ENCODE measurements at regions not wholly inside any gene's neighbourhood (a gene's known extent, or its start where the extent isn't known, plus 50 kb on each side); places are given as distances from the start of the nearest gene placed in this dataset.

DNA sequence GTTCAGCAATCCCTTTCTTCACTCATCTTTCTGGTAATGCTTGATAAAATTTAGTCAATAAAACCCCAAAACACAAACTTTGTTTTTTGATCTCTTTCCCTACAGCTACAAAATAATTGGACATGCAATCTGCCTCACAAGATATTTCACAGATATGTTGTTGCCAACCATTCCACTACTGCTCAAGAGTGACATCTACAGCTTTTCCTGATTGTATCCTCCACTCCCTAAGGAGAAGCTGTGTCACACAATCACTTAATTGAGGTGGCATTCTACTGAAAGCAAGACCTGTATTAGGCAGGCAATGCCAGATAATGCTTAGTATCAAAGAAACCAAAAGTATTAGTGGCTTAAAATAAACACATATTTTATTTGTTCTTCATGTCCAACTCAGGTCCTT is 1646.2 kb upstream of the SPRY2 start:
- DNase-seq (ENCODE audit: low spot score): no peak
- no peaks in the 10 kb centered on the region for H3K9me2 ChIP-seq (ENCODE audit: insufficient read depth, low read length)
- no peaks in the 10 kb centered on the region for H3K79me2 ChIP-seq (ENCODE audit: insufficient read depth, low read depth, low read length)
- no peaks in the 10 kb centered on the region for H4K20me1 ChIP-seq (ENCODE audit: insufficient read depth, low read length)
- H3K36me3 ChIP-seq (ENCODE audit: insufficient read depth, low read length): no peaks in the 10 kb centered on the region
- TF ChIP-seq, protein P1, sequence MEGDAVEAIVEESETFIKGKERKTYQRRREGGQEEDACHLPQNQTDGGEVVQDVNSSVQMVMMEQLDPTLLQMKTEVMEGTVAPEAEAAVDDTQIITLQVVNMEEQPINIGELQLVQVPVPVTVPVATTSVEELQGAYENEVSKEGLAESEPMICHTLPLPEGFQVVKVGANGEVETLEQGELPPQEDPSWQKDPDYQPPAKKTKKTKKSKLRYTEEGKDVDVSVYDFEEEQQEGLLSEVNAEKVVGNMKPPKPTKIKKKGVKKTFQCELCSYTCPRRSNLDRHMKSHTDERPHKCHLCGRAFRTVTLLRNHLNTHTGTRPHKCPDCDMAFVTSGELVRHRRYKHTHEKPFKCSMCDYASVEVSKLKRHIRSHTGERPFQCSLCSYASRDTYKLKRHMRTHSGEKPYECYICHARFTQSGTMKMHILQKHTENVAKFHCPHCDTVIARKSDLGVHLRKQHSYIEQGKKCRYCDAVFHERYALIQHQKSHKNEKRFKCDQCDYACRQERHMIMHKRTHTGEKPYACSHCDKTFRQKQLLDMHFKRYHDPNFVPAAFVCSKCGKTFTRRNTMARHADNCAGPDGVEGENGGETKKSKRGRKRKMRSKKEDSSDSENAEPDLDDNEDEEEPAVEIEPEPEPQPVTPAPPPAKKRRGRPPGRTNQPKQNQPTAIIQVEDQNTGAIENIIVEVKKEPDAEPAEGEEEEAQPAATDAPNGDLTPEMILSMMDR (conservative IDR thresholded peaks at IDR 0.05; ENCODE audit: low read length): no peak
- H2AFZ ChIP-seq (ENCODE audit: low read length): no peak overlapping the region
- no peak overlapping the region for H3K4me2 ChIP-seq (ENCODE audit: low read length)
- no peaks in the 10 kb centered on the region for H3K4me1 ChIP-seq (ENCODE audit: insufficient read depth, low read length, poor library complexity, severe bottlenecking)
- ChIA-PET POLR2A (interaction anchor here (1.1 kb wide), 1 partner anchor 9 kb away, joined by 3 read pairs; no protein-coding TSS in a partner anchor), CTCF (ENCODE audit: unreplicated experiment) (no interaction called here)
- H3K4me3 ChIP-seq (ENCODE audit: low read depth, low read length, poor library complexity, severe bottlenecking): no peak overlapping the region
- H3K27ac ChIP-seq (ENCODE audit: low read depth, low read length, poor library complexity, severe bottlenecking): no peak overlapping the region
- intact Hi-C loops (cut with micrococcal nuclease; ENCODE audit: unreplicated experiment): no loop called here
- BruUV-seq (replicated peaks): no TSS peak
- H3K9me3 ChIP-seq (ENCODE audit: low read length): 0 out of 2 replicates have a peak, but pooled peaks cover 4% of the 10 kb centered on the region

DNA sequence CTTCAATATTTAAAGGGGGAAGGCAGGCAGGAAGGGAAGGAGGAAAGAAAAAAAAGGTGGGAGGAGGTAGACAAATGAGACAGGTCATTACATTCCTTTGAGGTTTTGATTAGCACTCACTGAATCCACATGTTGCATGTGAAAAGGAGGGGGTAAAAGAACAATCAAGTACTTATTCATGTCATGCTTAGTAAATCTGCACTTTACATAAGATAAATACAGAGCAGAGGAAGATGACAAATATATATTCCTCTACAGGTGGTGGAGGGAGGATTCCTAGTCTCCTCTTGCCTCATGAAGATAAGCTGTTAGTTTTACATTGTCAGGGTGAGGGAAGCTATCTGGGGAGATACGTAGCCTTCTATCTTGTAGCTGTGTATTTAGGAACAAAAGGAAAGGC is 1645.4 kb upstream of the SPRY2 start:
- intact Hi-C loops (cut with micrococcal nuclease; ENCODE audit: unreplicated experiment): no loop called here
- H4K20me1 ChIP-seq (ENCODE audit: insufficient read depth, low read length): no peaks in the 10 kb centered on the region
- BruUV-seq (replicated peaks): no TSS peak
- no peak for DNase-seq (ENCODE audit: low spot score)
- H3K4me3 ChIP-seq (ENCODE audit: low read depth, low read length, poor library complexity, severe bottlenecking): no peak overlapping the region
- H3K9me3 ChIP-seq (ENCODE audit: low read length): 0 out of 2 replicates have a peak, but pooled peaks cover 4% of the 10 kb centered on the region
- no peaks in the 10 kb centered on the region for H3K9me2 ChIP-seq (ENCODE audit: insufficient read depth, low read length)
- no peaks in the 10 kb centered on the region for H3K4me1 ChIP-seq (ENCODE audit: insufficient read depth, low read length, poor library complexity, severe bottlenecking)
- ChIA-PET CTCF (ENCODE audit: unreplicated experiment) (no interaction called here), POLR2A (no interaction called here)
- H3K4me2 ChIP-seq (ENCODE audit: low read length): no peak overlapping the region
- H2AFZ ChIP-seq (ENCODE audit: low read length): no peak overlapping the region
- no peak for TF ChIP-seq EZH2phosphoT487 (IDR thresholded peaks at IDR 0.05; ENCODE audit: borderline replicate concordance, low read depth, low read length)
- TF ChIP-seq, protein P1 (conservative IDR thresholded peaks at IDR 0.05; ENCODE audit: low read length): no peak
- no peaks in the 10 kb centered on the region for H3K36me3 ChIP-seq (ENCODE audit: insufficient read depth, low read length)
- H3K79me2 ChIP-seq (ENCODE audit: insufficient read depth, low read depth, low read length): no peaks in the 10 kb centered on the region
- no peak overlapping the region for H3K27ac ChIP-seq (ENCODE audit: low read depth, low read length, poor library complexity, severe bottlenecking)

DNA sequence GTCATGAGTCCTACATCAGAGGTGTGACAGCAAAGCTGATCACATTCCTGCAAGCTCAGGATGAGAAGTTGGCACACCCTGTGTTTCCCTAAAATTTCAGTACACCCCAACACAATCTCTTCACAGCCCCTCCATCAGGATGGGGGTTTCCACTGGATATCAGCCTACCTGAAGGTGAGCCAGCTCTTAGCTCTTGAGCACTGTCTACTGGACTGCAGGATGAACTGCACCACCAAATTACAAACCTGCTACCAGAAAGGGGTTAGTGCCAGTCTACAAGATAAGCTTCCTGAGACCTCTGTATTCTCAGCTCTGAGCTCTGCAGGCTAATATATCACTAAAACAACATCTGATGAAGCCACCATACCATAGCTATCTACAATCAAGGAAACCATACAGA is 1616.2 kb upstream of the SPRY2 start:
- Histone ChIP-seq H3K4me3 (ENCODE audit: low read depth, low read length, poor library complexity, severe bottlenecking) (no peak overlapping the region), H3K4me2 (ENCODE audit: low read length) (no peak overlapping the region), H2AFZ (ENCODE audit: low read length) (no peak overlapping the region), H3K9me3 (ENCODE audit: low read length) (no peaks in the 10 kb centered on the region), H4K20me1 (ENCODE audit: insufficient read depth, low read length) (no peaks in the 10 kb centered on the region), H3K36me3 (ENCODE audit: insufficient read depth, low read length) (no peaks in the 10 kb centered on the region), H3K4me1 (ENCODE audit: insufficient read depth, low read length, poor library complexity, severe bottlenecking) (no peaks in the 10 kb centered on the region), H3K27ac (ENCODE audit: low read depth, low read length, poor library complexity, severe bottlenecking) (no peak overlapping the region), H3K9me2 (ENCODE audit: insufficient read depth, low read length) (no peaks in the 10 kb centered on the region), H3K79me2 (ENCODE audit: insufficient read depth, low read depth, low read length) (no peaks in the 10 kb centered on the region)
- no peak for DNase-seq (ENCODE audit: low spot score)
- intact Hi-C loops (cut with micrococcal nuclease; ENCODE audit: unreplicated experiment): no loop called here
- no TSS peak for BruUV-seq (replicated peaks)
- ChIA-PET CTCF (ENCODE audit: unreplicated experiment) (no interaction called here), POLR2A (interaction anchor here (0.6 kb wide), 1 partner anchor 98 kb away, joined by 3 read pairs; no protein-coding TSS in a partner anchor)
- no peak for TF ChIP-seq EZH2phosphoT487 (IDR thresholded peaks at IDR 0.05; ENCODE audit: borderline replicate concordance, low read depth, low read length)
- TF ChIP-seq, protein P1 (conservative IDR thresholded peaks at IDR 0.05; ENCODE audit: low read length): 0 out of 2 replicates have a peak, but pooled peaks have one; percentile 20
